H1 (cell line): ENCODE measurements at regions not wholly inside any gene's neighbourhood (a gene's known extent, or its start where the extent isn't known, plus 50 kb on each side); places are given as distances from the start of the nearest gene placed in this dataset.

Experiments used
- ATF3 ChIP-seq: IDR thresholded peaks from 2 replicates; pipeline ENCODE4 v1.6.1; 2011; ENCODE audit warnings: low read depth, mild to moderate bottlenecking, low read length; ENCODE audit not compliant: insufficient read depth
- CBX8 ChIP-seq: fragments of 300-800, 300-1000 bp; sonication (generic); IDR thresholded peaks from 2 replicates; pipeline ENCODE4 v1.7.1; 2016; ENCODE audit warnings: low read depth, low read length, borderline replicate concordance
- CHD7 ChIP-seq: fragments of 300-600 bp; sonication (generic); IDR thresholded peaks from 2 replicates; pipeline ENCODE4 v1.7.1; 2012; ENCODE audit warnings: low read length, moderate library complexity, mild to moderate bottlenecking, inconsistent platforms; ENCODE audit not compliant: insufficient replicate concordance
- HDAC6 ChIP-seq: IDR thresholded peaks from one replicate; pipeline ENCODE4 v1.7.1; 2012; ENCODE audit warnings: low read depth, mild to moderate bottlenecking, inconsistent platforms, low read length, moderate library complexity
- RAD21 ChIP-seq, 2 experiments: IDR thresholded peaks in 1 of 2; conservative IDR thresholded peaks in 1 of 2; 2 replicates each; pipeline ENCODE4 v1.6.1; 2011; ENCODE audit warnings: low read depth in 2 of 2, low read length in 2 of 2, improper control_type of control experiment in 1 of 2, inconsistent platforms in 1 of 2, mild to moderate bottlenecking in 1 of 2, moderate library complexity in 1 of 2
- SIN3A ChIP-seq, 2 experiments: IDR thresholded peaks in 1 of 2; conservative IDR thresholded peaks in 1 of 2; 2 replicates each; pipeline ENCODE4 v1.6.1; 2011 to 2012; ENCODE audit warnings: low read length in 2 of 2, improper control_type of control experiment in 1 of 2, low read depth in 1 of 2, mild to moderate bottlenecking in 1 of 2
- SIRT6 ChIP-seq: IDR thresholded peaks from one replicate; pipeline ENCODE4 v1.7.1; 2012; ENCODE audit warnings: low read length, inconsistent platforms

- TF ChIP-seq CHD7 (no peak), SIRT6 (no peak), ATF3 (no peak), HDAC6 (no peak), CBX8 (no peak), SIN3A (conservative IDR thresholded peaks at IDR 0.05 in 1 of 2, IDR thresholded peaks at IDR 0.05 in 1 of 2; ENCODE audit: low read depth in 1 of 2, low read length in 2 of 2) (no peak), RAD21 (IDR thresholded peaks at IDR 0.05 in 1 of 2, conservative IDR thresholded peaks at IDR 0.05 in 1 of 2; ENCODE audit: low read depth in 2 of 2, low read length in 2 of 2) (no peak)
Measured at GRCh38 chr3:182041668-182042291, 330.1 kb downstream of the SOX2 start (continued).
